Activated naive CD4-positive, alpha-beta T cell treated with anti-CD3 and anti-CD28 coated beads, Interleukin-2, amount 50 U/mL, for 16 hours (primary cell): ENCODE measurements at regions not wholly inside any gene's neighbourhood (a gene's known extent, or its start where the extent isn't known, plus 50 kb on each side); places are given as distances from the start of the nearest gene placed in this dataset.
"Not testable (repeated sequence)": the region's sequence is repeated elsewhere in the genome, so short reads cannot be mapped to it uniquely, and the experiment has no call there.

Source experiments
- DNase-seq: peaks from one replicate; pipeline ENCODE4 v3.0.0-alpha.2; 2020

GRCh38 chr7:82701949-82702348 is 258.4 kb upstream of the CACNA2D1 start:
- DNase-seq = no peak

GRCh38 chr7:82700741-82701140 is 257.2 kb upstream of the CACNA2D1 start:
- DNase-seq = no peak

GRCh38 chr7:82699773-82700186 is 256.2 kb upstream of the CACNA2D1 start:
- DNase-seq = no peak

- no peak for DNase-seq
Observed at GRCh38 chr7:82697897-82698296, 254.3 kb upstream of the CACNA2D1 start.

GRCh38 chr7:82696631-82697030 is 253.1 kb upstream of the CACNA2D1 start:
- no peak for DNase-seq

- DNase-seq = no peak
Observed at GRCh38 chr7:82694022-82694421, 250.4 kb upstream of the CACNA2D1 start.

GRCh38 chr7:82690929-82691328 is 247.4 kb upstream of the CACNA2D1 start:
- DNase-seq = no peak

- DNase-seq = no peak
Observed at GRCh38 chr7:82685214-82685613, 241.6 kb upstream of the CACNA2D1 start.

GRCh38 chr7:82678716-82679115 is 235.1 kb upstream of the CACNA2D1 start:
- DNase-seq = no peak

GRCh38 chr7:82678259-82678658 is 234.7 kb upstream of the CACNA2D1 start:
- no peak for DNase-seq

- peak; percentile 32 for DNase-seq
Observed at GRCh38 chr7:82677493-82677892, 233.9 kb upstream of the CACNA2D1 start.

GRCh38 chr7:82676777-82677463 is 233.3 kb upstream of the CACNA2D1 start:
- no peak for DNase-seq

- no peak for DNase-seq
Observed at GRCh38 chr7:82675396-82675795, 231.8 kb upstream of the CACNA2D1 start.

- DNase-seq = no peak
Observed at GRCh38 chr7:82674268-82674667, 230.7 kb upstream of the CACNA2D1 start.

GRCh38 chr7:82672078-82672477 is 228.5 kb upstream of the CACNA2D1 start:
- no peak for DNase-seq

GRCh38 chr7:82669141-82669540 is 225.6 kb upstream of the CACNA2D1 start:
- DNase-seq = no peak

- no peak for DNase-seq
Observed at GRCh38 chr7:82668676-82669075, 225.1 kb upstream of the CACNA2D1 start.

- no peak for DNase-seq
Observed at GRCh38 chr7:82665966-82666507, 222.5 kb upstream of the CACNA2D1 start.

- DNase-seq = no peak
Observed at GRCh38 chr7:82655965-82656364, 212.4 kb upstream of the CACNA2D1 start.

- DNase-seq = not testable (repeated sequence)
Observed at GRCh38 chr7:82650095-82650494, 206.5 kb upstream of the CACNA2D1 start.

GRCh38 chr7:82633592-82633991 is 190.0 kb upstream of the CACNA2D1 start:
- no peak for DNase-seq

- no peak for DNase-seq
Observed at GRCh38 chr7:82631998-82632397, 188.4 kb upstream of the CACNA2D1 start.

GRCh38 chr7:82629583-82629982 is 186.0 kb upstream of the CACNA2D1 start:
- DNase-seq = no peak

GRCh38 chr7:82625377-82625776 is 181.8 kb upstream of the CACNA2D1 start:
- DNase-seq = no peak

GRCh38 chr7:82624965-82625364 is 181.4 kb upstream of the CACNA2D1 start:
- DNase-seq = no peak
